Bronchial epithelial cell (primary cell): ENCODE measurements at regions not wholly inside any gene's neighbourhood (a gene's known extent, or its start where the extent isn't known, plus 50 kb on each side); places are given as distances from the start of the nearest gene placed in this dataset.

Source experiments
- DNase-seq: peaks from one replicate; pipeline ENCODE4 v3.0.0-alpha.2; 2010; ENCODE audit warnings: low read depth
- FAIRE-seq: peaks from 2 replicates; lab custom pipeline; 2011; peaks lifted over from hg19 to GRCh38; lab: Jason Lieb, UNC
- H3K27me3 ChIP-seq: 2 replicates; pipeline ENCODE4 v1.5.1; 2011; ENCODE audit warnings: low read length; ENCODE audit not compliant: control insufficient read depth, insufficient read depth
- H3K36me3 ChIP-seq: 2 replicates; pipeline ENCODE4 v1.5.1; 2011; ENCODE audit warnings: low read length; ENCODE audit not compliant: control insufficient read depth, insufficient read depth
- H3K4me3 ChIP-seq: 2 replicates; pipeline ENCODE4 v1.5.1; 2011; ENCODE audit warnings: mild to moderate bottlenecking, low read depth, low read length, control low read depth
- CTCF ChIP-seq: IDR thresholded peaks from 2 replicates; pipeline ENCODE4 v1.5.1; 2011; ENCODE audit warnings: mild to moderate bottlenecking, moderate library complexity, low read length, control low read depth, inconsistent platforms; ENCODE audit not compliant: insufficient read depth, severe bottlenecking

DNA sequence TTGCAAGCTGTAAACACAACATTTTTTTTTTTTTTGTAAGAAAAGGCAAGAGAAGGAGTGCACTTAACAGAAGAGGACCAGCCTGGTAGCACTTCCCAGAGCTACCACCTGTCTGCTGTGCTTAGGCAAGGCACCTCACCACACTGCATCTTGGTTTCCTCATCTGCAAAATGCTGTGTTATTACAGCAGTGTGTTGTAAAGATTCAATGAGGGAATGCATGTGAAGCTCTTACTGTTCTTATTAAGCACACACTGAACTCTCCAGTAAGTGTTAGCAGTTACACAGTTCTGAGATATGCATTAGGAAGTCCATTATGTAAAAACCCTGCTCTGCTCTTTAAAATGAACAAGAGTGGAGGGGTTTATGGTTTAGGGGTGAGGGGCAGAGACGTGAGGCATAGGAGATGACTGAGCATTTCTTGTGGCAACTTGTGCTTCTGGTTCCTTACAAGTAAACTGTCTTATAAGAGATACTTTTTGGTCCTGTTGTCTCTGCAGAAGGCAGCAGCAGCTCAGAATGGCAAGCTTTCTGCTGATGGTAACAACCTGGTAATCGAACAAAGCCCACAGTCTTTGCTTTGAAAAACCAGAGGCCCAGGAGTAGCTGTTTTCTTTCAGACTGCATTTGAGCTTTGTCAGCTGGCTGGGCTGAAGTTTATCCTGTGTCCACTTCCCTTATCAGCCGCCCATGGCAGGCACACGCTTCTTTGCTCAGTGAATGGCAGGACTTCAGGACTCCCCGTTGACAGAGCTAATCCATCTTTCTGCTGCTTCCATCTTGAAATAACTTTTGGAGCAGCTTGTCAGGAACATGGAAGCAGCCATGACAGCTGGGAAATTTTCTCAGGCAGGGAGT is 98.8 kb upstream of the BMPER start:
- no peak overlapping the region for H3K4me3 ChIP-seq
- H3K36me3 ChIP-seq, result no peaks in the 10 kb centered on the region
- no peaks in the 10 kb centered on the region for H3K27me3 ChIP-seq
- no peak for TF ChIP-seq CTCF
- peak; percentile 72 for FAIRE-seq
- peak; percentile 55 for DNase-seq

- DNase-seq, result no peak
- H3K4me3 ChIP-seq, result no peak overlapping the region
- FAIRE-seq, result no peak
- no peak for TF ChIP-seq CTCF
- H3K27me3 ChIP-seq, result no peaks in the 10 kb centered on the region
- no peaks in the 10 kb centered on the region for H3K36me3 ChIP-seq
These were observed 98.2 kb upstream of the BMPER start for GRCh38 chr7:33807155-33807530.

DNA sequence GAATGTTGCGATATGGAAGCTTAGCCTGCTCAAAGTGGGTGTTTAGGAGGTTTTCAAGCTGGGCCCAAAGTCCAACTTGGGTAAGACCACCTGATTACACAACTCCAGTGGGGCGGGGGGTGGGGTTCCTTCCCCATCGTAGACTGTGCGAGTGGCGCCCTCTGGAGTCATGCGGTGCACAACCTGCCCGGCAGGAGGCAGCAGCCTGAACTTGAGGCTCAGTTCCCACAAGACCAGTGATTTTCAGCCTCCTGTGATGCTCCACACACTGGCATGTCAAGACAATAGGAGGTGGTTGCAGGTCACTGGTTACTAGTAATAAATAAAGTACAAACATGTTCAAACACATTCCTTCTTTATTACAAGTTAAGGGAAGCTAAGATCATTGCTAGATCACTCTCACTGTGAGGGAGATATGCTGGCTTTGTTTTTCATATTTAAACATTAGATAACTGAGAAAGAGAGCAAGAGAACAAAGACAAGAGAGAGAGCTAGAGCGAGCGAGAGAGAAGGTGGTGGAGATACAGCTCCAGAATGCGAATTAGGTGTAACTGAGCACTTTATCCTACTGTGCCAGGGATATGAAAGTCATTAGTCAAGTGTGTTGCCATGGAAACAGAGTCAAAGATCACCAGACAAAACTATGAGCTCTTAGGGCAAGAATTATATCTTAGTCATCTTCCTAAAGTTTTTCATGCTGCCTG is 97.4 kb upstream of the BMPER start:
- no peaks in the 10 kb centered on the region for H3K27me3 ChIP-seq
- TF ChIP-seq CTCF, result peak; percentile 83
- FAIRE-seq (peak; percentile 47), DNase-seq (peak; percentile 99)
- no peaks in the 10 kb centered on the region for H3K36me3 ChIP-seq
- H3K4me3 ChIP-seq, result no peak overlapping the region

- Histone ChIP-seq H3K27me3 (no peaks in the 10 kb centered on the region), H3K36me3 (no peaks in the 10 kb centered on the region), H3K4me3 (no peak overlapping the region)
- TF ChIP-seq CTCF, result no peak
- no peak for DNase-seq
- peak; percentile 13 for FAIRE-seq
These were observed 96.1 kb upstream of the BMPER start for GRCh38 chr7:33809228-33809627.

GRCh38 chr7:33810356-33810755 is 95.0 kb upstream of the BMPER start:
- DNase-seq (no peak), FAIRE-seq (no peak)
- TF ChIP-seq CTCF, result no peak
- Histone ChIP-seq H3K4me3 (no peak overlapping the region), H3K36me3 (no peaks in the 10 kb centered on the region), H3K27me3 (no peaks in the 10 kb centered on the region)
